ENCODE measurements at regions not wholly inside any gene's neighbourhood (a gene's known extent, or its start where the extent isn't known, plus 50 kb on each side); places are given as distances from the start of the nearest gene placed in this dataset.

DNA sequence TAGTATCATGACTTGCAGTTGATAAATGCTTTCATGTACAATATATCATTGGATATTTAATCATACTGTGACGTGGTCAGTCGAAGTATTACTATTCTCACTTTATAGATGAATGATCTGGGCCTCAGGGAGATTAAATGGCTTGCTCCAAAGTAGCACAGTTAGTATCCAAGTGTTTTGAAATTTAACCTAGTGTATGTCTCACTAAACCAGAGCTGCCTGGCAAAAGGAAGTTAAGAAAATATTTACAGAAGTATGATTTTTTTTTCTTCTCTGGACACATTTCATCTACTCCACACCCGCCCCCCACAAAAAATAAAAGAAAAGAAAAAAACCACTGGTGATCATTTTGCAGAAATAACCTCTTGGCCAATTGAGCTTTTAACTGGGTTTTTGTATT, 71.9 kb upstream of the CXADR start:
- no peak for DNase-seq

DNA sequence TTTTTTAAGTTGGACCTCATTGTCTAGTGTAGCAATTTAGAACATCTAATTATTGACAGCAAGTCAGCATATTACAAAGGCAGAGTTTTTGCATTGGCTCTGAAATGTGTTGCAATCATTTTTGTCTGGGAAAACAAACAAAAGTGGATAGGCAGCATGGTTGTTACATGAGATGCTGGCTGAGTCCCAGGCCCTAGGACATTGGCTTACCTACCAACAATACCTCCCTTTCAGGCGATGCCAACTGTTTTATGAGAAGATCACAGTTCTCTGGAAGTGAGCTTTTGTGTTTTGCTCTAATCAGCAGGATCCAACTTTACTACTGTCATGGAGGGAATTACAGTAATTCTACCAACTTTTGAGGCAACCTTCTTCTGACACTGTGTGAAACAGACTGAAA, 71.5 kb upstream of the CXADR start:
- DNase-seq, result no peak

DNA sequence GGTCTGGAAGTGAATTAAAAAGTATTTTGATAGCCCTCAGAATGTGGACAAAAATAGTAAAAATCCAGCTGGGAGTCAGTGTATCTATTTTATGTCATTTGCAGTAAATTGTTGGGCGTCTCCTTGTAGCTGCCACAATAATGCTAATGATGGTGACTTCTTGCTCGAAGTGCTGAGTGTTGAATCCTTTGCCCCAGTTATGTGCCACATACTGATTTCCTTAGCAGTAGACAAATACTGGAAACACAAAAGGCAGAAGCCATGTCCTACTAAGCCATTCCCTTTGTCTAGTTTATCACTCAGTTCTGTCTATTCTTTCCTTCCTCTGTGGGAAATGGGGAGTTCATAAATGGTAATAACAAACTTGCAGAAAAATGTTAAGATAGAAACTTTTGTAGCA, 70.7 kb upstream of the CXADR start:
- DNase-seq, result no peak

DNA sequence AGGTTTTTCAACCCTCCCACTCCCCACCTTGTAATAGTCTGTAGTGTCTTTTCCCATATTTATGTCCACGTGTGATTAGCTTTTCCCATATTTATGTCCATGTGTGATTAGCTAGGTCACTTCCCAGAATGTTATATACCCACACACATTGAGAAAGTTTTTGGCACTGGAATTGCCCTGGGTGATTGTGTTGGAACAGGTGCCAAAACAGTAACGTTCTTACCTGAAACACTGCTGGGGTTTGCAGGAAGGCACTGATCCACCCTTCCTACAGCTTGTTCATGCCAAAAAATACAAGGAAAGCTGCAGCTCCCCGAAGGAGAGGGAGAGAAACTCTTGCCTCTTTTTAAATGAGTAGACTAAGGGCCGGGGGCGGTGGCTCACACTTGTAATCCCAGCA, 68.0 kb upstream of the CXADR start:
- DNase-seq, result no peak

DNA sequence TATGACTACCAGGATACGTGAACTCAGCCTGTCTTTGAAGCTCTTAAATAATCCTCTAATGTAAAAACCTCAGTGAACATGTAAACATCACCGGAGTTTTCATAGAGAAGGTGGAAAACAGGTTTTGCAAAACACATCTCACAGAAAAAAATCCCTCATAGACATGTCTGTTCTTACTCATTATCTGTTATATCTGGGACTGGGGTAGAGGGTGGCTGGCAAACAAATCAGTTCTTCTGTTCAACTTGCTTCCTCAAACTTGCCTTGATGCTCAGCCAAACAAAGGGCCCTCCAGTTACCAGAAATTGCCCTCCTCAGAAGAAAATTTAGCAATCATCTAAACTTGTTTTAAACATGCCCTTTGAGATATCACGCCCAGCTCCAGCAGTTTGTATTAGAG, 66.1 kb upstream of the CXADR start:
- no peak for DNase-seq

DNA sequence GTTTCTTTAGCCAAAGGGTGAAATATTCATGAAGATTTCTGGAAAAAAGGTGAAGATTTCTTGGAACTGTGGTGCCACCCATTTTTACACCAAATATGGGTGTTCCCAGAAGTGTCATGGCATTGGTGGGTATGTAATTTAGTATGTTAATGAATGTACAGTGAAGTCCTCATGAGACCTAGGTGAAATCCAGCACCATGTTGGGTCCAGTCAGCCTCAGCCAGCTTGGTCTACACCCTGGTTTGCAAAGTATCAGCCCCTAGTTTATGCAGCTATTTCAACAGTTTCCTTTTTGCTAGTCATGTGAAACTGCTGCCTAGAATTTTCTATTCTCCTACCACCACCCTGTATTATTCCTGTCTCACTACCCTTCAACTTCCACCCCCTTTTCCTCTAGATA, 63.1 kb upstream of the CXADR start:
- DNase-seq, result no peak

DNA sequence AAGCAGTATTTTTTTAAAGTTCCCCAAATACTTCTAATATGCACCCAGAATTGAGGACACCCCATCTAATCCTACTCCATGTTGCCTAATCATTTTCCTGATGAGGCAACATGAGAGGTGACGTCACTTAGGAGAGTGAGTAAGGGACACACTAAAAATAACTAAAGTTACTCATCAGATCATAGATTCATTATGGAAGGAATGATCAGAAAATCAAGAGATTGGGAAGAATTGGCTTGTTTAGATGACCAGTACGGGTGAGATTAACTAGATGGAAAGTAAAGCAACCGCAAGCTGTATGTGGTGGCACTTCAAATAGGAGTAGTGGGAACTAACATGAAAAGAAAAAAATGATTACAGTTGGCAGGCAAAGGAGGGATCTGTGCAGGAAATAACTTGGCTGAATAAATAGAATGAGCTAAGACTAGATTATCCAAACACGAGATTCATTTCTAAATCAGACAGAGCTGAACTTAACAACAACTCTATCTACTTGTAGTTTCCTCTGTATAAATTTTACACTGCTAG, 61.4 kb upstream of the CXADR start:
- DNase-seq, result no peak

DNA sequence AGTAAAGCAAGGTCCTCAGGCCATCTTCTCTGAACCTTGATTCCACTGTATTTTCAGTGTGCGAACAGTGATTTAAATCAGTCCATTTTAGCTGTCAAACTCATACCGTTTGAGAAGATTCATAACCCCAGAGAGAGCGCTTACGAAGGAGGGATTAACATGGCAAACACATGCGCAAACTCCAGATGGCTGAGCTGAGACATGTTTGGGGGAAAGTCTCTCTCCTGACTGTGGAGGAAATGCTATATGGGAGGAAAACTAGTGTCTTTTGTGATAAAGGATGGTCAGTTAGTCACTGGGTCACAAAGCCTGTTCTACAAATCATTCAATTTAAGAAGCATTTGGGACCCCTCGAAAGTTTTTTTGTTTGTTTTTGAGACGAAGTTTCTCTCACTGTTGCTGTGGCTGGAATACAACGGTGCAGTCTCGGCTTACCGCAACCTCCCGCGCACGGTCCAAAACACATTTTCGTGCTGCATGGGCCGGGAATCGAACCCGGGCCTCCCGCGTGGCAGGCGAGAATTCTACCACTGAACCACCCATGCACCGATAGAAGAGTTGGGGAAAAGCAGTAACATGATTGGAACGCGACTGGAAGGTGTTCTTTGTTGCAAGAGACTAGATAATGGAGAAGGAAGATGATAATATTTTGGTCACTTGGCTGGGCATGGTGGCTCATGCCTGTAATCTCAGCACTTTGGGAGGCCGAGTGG, 58.4 kb upstream of the CXADR start:
- DNase-seq, result peak in 3 of 6 experiments; percentile 3 to 15 (median 8)

DNA sequence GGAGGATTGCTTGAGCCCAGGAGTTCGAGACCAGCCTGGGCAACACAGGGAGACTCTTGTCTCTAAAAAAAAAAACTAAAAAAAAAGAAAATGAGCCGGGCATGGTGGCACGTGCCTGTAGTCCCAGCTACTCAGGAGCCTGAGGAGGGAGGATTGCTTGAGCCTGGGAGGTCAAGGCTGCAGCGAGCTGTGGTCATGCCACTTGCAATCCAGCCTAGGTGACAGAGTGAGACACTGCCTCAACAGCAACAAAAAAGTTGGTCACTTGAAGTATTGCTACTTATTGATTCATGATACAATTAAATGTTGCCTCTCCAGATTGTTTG, 57.9 kb upstream of the CXADR start:
- no peak for DNase-seq

DNA sequence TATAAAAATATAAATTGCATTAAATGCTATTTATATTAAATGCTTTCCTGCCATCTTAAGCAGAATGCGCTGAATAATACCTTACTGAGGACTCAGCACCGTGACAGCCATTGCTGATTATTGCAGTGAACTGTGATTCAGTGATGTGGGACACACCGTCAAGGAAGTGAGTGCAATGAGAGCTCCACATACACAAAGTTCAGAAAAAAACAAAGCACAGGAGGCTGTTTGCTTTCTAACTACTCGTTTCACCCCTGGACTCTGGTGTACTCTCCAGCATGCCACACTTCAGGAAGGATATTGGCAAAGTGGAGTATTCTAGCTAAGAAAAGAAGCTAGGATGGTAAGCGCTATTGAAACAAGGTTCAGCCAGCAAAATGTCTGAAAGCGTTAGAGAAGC, 57.4 kb upstream of the CXADR start:
- no peak for DNase-seq

DNA sequence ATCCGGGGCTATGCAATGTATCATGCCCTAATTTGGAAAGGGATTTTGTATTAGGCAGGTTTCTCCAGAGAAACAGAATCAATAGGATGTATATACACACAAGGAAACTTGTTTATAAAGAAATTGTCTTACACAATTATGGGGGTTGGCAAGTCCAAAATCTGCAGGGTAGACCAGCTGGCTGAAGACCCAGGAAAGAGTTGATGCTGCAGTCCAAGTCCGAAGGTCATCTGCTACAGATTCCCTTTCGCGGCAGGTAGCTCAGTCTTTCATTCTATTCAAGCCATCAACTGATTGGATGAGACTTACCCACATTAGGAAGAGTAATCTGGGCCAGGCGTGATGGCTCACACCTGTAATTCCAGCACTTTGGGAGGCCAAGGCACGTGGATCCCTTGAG, 54.6 kb upstream of the CXADR start:
- no peak for DNase-seq

DNA sequence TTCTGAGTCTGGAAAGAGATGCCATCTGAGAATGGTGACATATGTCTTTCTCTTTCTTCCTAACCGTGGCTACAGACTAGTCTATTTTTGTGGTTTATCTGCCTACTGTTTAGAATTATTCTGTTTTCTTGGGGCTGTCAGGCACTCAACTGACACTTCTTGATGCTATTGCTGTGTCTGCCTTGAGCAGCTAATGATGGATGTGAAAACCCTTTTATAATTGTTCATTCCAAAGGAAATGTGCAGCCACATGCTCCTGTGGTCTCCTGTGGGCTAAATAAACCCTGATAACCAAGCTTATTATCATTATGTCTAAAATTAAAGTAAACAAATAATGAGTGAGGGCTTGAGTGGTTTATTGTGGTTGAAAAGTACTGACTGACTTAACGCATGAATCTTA, 52.7 kb upstream of the CXADR start:
- no peak for DNase-seq

DNA sequence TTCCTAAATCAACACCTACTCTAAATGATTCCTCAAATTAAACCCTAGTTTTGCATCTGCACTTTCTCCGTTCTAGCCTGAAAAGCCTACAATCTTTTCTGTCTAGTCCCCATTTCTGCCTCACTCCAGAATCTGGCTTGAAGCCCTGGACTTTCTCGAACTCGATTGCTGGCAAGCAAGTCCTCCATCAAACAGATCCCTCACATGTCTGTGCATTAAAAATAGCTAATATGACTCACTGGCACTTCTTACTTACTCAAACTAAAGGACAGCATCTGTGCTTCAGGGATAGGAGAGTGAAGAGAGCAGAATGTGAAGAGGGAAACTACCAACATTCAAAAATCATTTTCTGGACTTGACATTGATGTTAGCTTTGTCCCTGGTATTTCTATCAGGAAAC, 51.8 kb upstream of the CXADR start:
- DNase-seq, result no peak

DNA sequence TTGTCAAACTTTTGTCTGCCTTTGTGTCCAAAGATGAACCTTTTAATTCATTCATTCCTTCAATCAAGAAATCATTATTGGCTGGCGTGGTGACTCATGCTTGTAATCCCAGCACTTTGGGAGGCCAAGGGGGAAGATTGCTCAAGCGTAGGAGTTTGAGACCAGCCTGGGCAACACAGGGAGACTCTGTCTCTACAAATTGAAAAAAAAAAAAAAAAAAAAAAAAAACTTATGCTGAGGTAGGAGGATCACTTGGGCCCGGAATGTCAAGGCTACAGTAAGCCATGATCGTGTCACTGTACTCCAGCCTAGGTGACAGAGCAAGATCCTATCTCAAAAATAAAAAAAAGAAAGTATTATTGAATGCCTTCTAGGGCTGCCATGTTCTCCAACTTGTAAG, 51.3 kb upstream of the CXADR start:
- DNase-seq, result no peak

DNA sequence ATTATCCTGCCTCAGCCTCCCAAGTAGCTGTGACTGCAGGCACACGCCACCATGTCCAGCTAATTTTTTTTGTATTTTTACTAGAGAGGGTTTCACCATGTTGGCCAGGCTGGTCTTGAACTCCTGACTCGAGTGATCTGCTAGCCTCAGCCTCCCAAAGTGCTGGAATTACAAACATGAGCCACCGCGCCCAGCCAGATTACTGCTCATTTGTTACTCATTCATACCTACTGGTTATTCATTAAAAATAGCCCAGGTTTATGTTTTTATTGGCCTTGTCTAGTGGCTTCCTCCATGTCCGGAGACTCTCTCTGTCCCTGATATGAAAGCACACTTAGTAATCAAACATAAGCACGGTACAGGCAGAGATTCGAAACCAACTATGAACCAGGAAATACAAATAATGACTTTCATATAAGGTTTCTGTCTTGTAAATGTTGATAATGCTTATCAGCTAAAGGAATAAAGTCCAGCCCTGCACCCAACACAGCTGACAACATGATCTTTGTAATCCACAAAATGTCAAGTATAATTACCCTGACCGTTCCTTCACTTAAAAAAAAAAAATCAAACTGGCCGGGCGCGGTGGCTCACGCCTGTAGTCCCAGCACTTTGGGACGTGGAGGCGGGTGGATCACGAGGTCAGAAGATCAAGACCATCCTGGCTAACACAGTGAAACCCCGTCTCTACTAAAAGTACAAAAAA, 50.4 kb upstream of the CXADR start:
- DNase-seq, result no peak

Measured in stimulated activated naive CD4-positive, alpha-beta T cell (primary cell).